IPS DF 6.9 (cell line): ENCODE measurements at regions not wholly inside any gene's neighbourhood (a gene's known extent, or its start where the extent isn't known, plus 50 kb on each side); places are given as distances from the start of the nearest gene placed in this dataset.

ENCODE experiments used
- DNase-seq: peaks from one replicate; pipeline ENCODE4 v3.0.0-alpha.2; 2013; ENCODE audit warnings: low read depth, low spot score
- H3K27ac ChIP-seq: one replicate; pipeline ENCODE4 v1.5.1; 2013; ENCODE audit warnings: low read length, control low read depth
- H3K27me3 ChIP-seq: 2 replicates; pipeline ENCODE4 v1.6.1; 2013; ENCODE audit warnings: mild to moderate bottlenecking, low read length; ENCODE audit not compliant: control insufficient read depth, insufficient read depth
- H3K36me3 ChIP-seq: 2 replicates; pipeline ENCODE4 v1.6.1; 2013; ENCODE audit warnings: low read length; ENCODE audit not compliant: control insufficient read depth, insufficient read depth
- H3K4me1 ChIP-seq: 2 replicates; pipeline ENCODE4 v1.6.1; 2013; ENCODE audit warnings: low read length; ENCODE audit not compliant: control insufficient read depth, insufficient read depth
- H3K4me3 ChIP-seq: 2 replicates; pipeline ENCODE4 v1.5.1; 2013; ENCODE audit warnings: mild to moderate bottlenecking, low read length
- H3K9me3 ChIP-seq: 2 replicates; pipeline ENCODE4 v1.6.1; 2013; ENCODE audit warnings: low read length, inconsistent platforms; ENCODE audit not compliant: control insufficient read depth, insufficient read depth
- WGBS: extraction: QIAGEN DNeasy Blood & Tissue Kit; methylation state at CpG from one replicate; pipeline ENCODE4 v1.1.7; 2013; ENCODE audit warnings: mixed read lengths, missing lambda C conversion rate; ENCODE audit not compliant: insufficient read length, insufficient coverage; 5-methylcytosine and 5-hydroxymethylcytosine counted together

GRCh38 chr4:30350288-30350687 is 369.9 kb upstream of the PCDH7 start:
- no peaks in the 10 kb centered on the region for H3K27me3 ChIP-seq
- no peaks in the 10 kb centered on the region for H3K36me3 ChIP-seq
- no CpG with 5 or more reads among the region's 2 CpGs for WGBS
- H3K4me1 ChIP-seq, result no peaks in the 10 kb centered on the region
- no peak for DNase-seq
- H3K9me3 ChIP-seq, result no peaks in the 10 kb centered on the region
- H3K27ac ChIP-seq, result no peak overlapping the region
- H3K4me3 ChIP-seq, result no peak overlapping the region

DNA sequence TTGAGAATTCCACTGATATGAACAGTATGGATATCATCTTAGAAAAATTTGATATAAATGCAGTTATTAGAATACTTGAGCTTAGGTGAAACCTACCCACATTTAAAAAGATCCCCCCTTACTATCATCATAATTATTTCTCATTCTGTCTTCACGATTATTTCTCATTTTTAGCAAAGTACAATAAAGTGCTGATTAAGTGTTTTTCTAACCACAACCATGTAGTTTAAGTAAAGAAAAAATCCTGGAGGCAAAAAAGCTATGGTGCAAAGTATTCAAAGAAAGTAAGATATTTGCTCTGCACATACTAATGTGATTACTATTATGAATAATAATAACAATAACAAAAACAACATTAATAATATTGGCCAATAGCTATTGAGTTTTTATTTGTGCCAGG is 365.6 kb upstream of the PCDH7 start:
- Histone ChIP-seq H3K4me3 (no peak overlapping the region), H3K4me1 (no peaks in the 10 kb centered on the region), H3K9me3 (no peaks in the 10 kb centered on the region), H3K27me3 (no peaks in the 10 kb centered on the region), H3K27ac (no peak overlapping the region), H3K36me3 (no peaks in the 10 kb centered on the region)
- WGBS, result no CpG with 5 or more reads among the region's 1 CpG
- DNase-seq, result no peak

- no peaks in the 10 kb centered on the region for H3K9me3 ChIP-seq
- no peaks in the 10 kb centered on the region for H3K4me1 ChIP-seq
- H3K27me3 ChIP-seq, result no peaks in the 10 kb centered on the region
- H3K4me3 ChIP-seq, result no peak overlapping the region
- H3K27ac ChIP-seq, result no peak overlapping the region
- H3K36me3 ChIP-seq, result no peaks in the 10 kb centered on the region
- no peak for DNase-seq
- no CpG with 5 or more reads among the region's 2 CpGs for WGBS
These were observed 357.7 kb upstream of the PCDH7 start for GRCh38 chr4:30362436-30362835.

DNA sequence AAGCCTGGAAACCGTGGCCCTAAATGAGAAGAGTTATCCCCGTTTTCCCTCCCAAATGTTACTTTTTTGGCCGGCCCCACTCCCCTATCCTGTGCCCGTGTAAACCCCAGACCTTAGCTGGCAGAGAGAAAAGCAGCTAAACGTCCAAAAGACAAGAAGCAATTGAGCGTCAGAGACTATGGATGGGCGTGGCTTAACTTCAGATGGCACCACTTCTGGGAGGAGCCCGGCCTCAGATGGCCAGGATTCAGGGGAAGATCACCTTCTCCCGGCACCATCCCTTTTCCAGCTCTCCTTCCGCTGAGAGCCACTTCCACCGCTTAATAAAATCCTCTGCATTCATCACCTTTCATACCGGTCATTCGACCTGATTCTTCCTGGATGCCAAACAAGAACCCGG is 350.1 kb upstream of the PCDH7 start:
- no peak overlapping the region for H3K4me3 ChIP-seq
- H3K9me3 ChIP-seq, result no peaks in the 10 kb centered on the region
- H3K4me1 ChIP-seq, result no peaks in the 10 kb centered on the region
- WGBS, result no CpG with 5 or more reads among the region's 14 CpGs
- H3K36me3 ChIP-seq, result no peaks in the 10 kb centered on the region
- H3K27ac ChIP-seq, result no peak overlapping the region
- H3K27me3 ChIP-seq, result no peaks in the 10 kb centered on the region
- no peak for DNase-seq

DNA sequence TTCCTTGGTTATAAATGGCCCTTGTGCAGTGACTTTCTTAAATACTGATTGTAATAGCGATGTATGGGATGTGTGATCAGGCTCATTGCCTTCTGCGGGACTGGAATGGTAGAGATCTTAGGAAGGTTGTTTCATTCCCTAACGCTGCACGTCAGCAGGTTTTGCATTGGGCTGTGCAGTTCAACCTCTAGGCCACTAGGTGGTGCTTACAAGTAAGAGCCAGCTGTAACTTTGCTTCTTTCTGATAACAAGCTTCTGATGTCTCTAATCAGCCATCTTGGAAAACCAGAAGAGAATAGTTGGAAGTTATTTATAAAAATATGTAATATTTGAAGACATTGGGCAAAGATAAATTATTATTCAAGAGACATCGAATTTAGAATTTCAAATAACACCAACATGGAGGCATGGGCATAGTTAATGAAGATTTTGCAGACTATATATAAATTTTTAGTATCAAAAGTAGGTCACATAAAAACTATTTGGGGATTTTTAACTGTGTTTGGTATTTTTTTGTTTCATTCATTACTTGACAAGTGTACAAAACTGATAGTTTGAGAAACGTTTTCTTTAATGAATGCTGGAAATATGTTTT is 339.7 kb upstream of the PCDH7 start:
- peak; percentile 61 for DNase-seq
- Histone ChIP-seq H3K27ac (no peak overlapping the region), H3K36me3 (no peaks in the 10 kb centered on the region), H3K4me1 (no peaks in the 10 kb centered on the region), H3K4me3 (no peak overlapping the region), H3K27me3 (no peaks in the 10 kb centered on the region), H3K9me3 (no peaks in the 10 kb centered on the region)
- WGBS, result no CpG with 5 or more reads among the region's 6 CpGs

- no peaks in the 10 kb centered on the region for H3K36me3 ChIP-seq
- H3K4me1 ChIP-seq, result no peaks in the 10 kb centered on the region
- H3K27ac ChIP-seq, result no peak overlapping the region
- H3K4me3 ChIP-seq, result no peak overlapping the region
- H3K27me3 ChIP-seq, result no peaks in the 10 kb centered on the region
- WGBS, result no CpG with 5 or more reads among the region's 2 CpGs
- H3K9me3 ChIP-seq, result no peaks in the 10 kb centered on the region
- no peak for DNase-seq
These were observed 334.5 kb upstream of the PCDH7 start for GRCh38 chr4:30385650-30386049.

- DNase-seq, result no peak
- WGBS, result 100% methylated on average over 1 of the region's 4 CpGs
- no peaks in the 10 kb centered on the region for H3K36me3 ChIP-seq
- no peak overlapping the region for H3K27ac ChIP-seq
- no peaks in the 10 kb centered on the region for H3K4me1 ChIP-seq
- no peak overlapping the region for H3K4me3 ChIP-seq
- no peaks in the 10 kb centered on the region for H3K9me3 ChIP-seq
- no peaks in the 10 kb centered on the region for H3K27me3 ChIP-seq
These were observed 333.8 kb upstream of the PCDH7 start for GRCh38 chr4:30386266-30386895.

- Histone ChIP-seq H3K36me3 (no peaks in the 10 kb centered on the region), H3K27ac (no peak overlapping the region), H3K4me3 (no peak overlapping the region), H3K27me3 (no peaks in the 10 kb centered on the region), H3K9me3 (no peaks in the 10 kb centered on the region), H3K4me1 (no peaks in the 10 kb centered on the region)
- no CpG with 5 or more reads among the region's 2 CpGs for WGBS
- DNase-seq, result no peak
These were observed 324.3 kb upstream of the PCDH7 start for GRCh38 chr4:30395902-30396301.

DNA sequence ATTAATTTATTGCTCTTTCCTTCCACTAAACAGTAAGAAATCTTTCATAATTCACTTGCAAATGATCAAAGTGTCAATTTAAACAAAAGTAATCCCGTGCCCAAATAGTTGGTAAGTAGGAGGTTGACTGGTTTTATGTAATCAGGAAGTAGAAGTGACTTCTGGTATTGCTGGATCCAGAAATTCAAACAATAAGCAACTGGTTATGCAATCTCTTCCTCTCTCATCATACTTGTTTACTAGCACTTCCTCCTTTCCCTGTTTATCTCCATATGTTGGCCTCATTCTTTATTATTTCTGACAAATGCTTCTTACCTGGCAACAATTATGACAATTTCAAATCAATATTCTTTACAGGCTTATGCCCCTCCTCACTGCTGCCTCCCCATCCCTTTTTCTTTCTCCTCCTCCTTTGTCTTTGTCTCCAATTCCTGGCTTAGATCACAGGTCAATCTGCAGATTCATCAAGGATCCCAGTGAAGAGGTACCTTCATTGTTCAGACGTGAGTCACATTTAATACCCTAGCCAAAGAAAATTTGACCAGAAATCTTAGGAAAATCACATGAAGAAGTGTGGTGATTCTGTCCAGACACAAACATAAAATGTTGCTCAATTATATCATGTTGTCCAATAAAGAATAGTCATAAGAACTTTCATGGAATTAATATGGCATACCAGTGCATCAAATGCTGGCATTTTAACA is 323.2 kb upstream of the PCDH7 start:
- H3K4me3 ChIP-seq, result no peak overlapping the region
- no peak overlapping the region for H3K27ac ChIP-seq
- H3K36me3 ChIP-seq, result no peaks in the 10 kb centered on the region
- no peak for DNase-seq
- H3K27me3 ChIP-seq, result no peaks in the 10 kb centered on the region
- WGBS, result no CpG with 5 or more reads among the region's 2 CpGs
- no peaks in the 10 kb centered on the region for H3K9me3 ChIP-seq
- H3K4me1 ChIP-seq, result no peaks in the 10 kb centered on the region

- H3K9me3 ChIP-seq, result no peaks in the 10 kb centered on the region
- no CpG with 5 or more reads among the region's 1 CpG for WGBS
- DNase-seq, result no peak
- no peak overlapping the region for H3K27ac ChIP-seq
- H3K4me1 ChIP-seq, result no peaks in the 10 kb centered on the region
- H3K36me3 ChIP-seq, result no peaks in the 10 kb centered on the region
- no peak overlapping the region for H3K4me3 ChIP-seq
- H3K27me3 ChIP-seq, result no peaks in the 10 kb centered on the region
These were observed 320.7 kb upstream of the PCDH7 start for GRCh38 chr4:30399476-30399875.
